HepG2 (cell line): ENCODE measurements at regions not wholly inside any gene's neighbourhood (a gene's known extent, or its start where the extent isn't known, plus 50 kb on each side); places are given as distances from the start of the nearest gene placed in this dataset.
"Not testable (repeated sequence)": the region's sequence is repeated elsewhere in the genome, so short reads cannot be mapped to it uniquely, and the experiment has no call there.

Experiments used
- ATAC-seq: fragments of 200-7000 bp; cut with Tn5 transposase; 3 replicates; pipeline ENCODE4 v1.9.1; 2020; ENCODE audit warnings: mild to moderate bottlenecking, moderate library complexity
- BruUV-seq: library from RNA; stranded (reverse); fragments of 400-500 nt; replicated peaks from 2 replicates; lab custom pipeline; 2021; lab: Mats Ljungman, UMichigan
- CTCF ChIA-PET: fragments of 300-600 bp; formaldehyde crosslinking; extraction: SDS; loops from one replicate; lab custom pipeline; 2021; ENCODE audit warnings: low total read pairs, inconsistent platforms, low intra/inter-chr PET ratio; lab: Yijun Ruan, JAX
- POLR2A ChIA-PET: fragments of 350-600 bp; sonication (Branson Sonifier 250); formaldehyde crosslinking; loops from one replicate; lab custom pipeline; 2020; ENCODE audit warnings: antibody characterized with exemption, inconsistent platforms; lab: Yijun Ruan, JAX
- DNase-seq: peaks from one replicate; pipeline ENCODE4 v3.0.0-alpha.2; 2015; ENCODE audit warnings: low spot score
- FAIRE-seq: peaks from 3 replicates; lab custom pipeline; 2011; peaks lifted over from hg19 to GRCh38; lab: Jason Lieb, UNC
- H2AFZ ChIP-seq: one replicate; pipeline ENCODE4 v1.6.1; 2011; ENCODE audit warnings: low read length, inconsistent platforms
- H3K27ac ChIP-seq: fragments of 300-600 bp; 3 replicates; pipeline ENCODE4 v1.8.0; 2011; ENCODE audit warnings: mixed run types, mild to moderate bottlenecking, mixed read lengths, low read length, inconsistent platforms; ENCODE audit not compliant: insufficient read depth; ENCODE audit errors: extremely low read length
- H3K27me3 ChIP-seq, 2 experiments: fragments of 200-600 bp in 1 of 2; 2 replicates in 1 of 2; 3 replicates in 1 of 2; pipeline versions ENCODE4 v1.6.0 to v1.8.0; 2011; ENCODE audit warnings: low read length in 2 of 2, mild to moderate bottlenecking in 2 of 2, moderate library complexity in 2 of 2, inconsistent platforms in 1 of 2; ENCODE audit not compliant: insufficient read depth in 2 of 2, control insufficient read depth in 1 of 2
- H3K36me3 ChIP-seq, 2 experiments: fragments of 200-600 bp in 1 of 2; replicated peaks in 1 of 2; 2 replicates in 1 of 2; 3 replicates in 1 of 2; pipeline versions ENCODE4 v1.5.1 to v1.8.0; 2011; ENCODE audit warnings: low read length in 2 of 2, inconsistent platforms in 1 of 2; ENCODE audit not compliant: insufficient read depth in 2 of 2, control insufficient read depth in 1 of 2
- H3K4me1 ChIP-seq: 2 replicates; pipeline ENCODE4 v1.5.1; 2012; ENCODE audit warnings: low read length, inconsistent platforms; ENCODE audit not compliant: insufficient read depth
- H3K4me2 ChIP-seq: 2 replicates; pipeline ENCODE4 v1.6.0; 2011; ENCODE audit warnings: low read depth, low read length, inconsistent platforms
- H3K4me3 ChIP-seq, 3 experiments: fragments of 200-600 bp in 1 of 3; sonication (generic), shearing (Covaris generic) in 1 of 3; replicated peaks in 1 of 3; 2 replicates each; pipeline ENCODE4 v1.5.1; 2011 to 2016; ENCODE audit warnings: low read length in 3 of 3, inconsistent platforms in 2 of 3, low read depth in 2 of 3, mild to moderate bottlenecking in 2 of 3, control low read depth in 1 of 3, mixed read lengths in 1 of 3; ENCODE audit not compliant: insufficient read depth in 1 of 3
- H3K79me2 ChIP-seq: one replicate; pipeline ENCODE4 v1.6.1; 2011; ENCODE audit warnings: low read length, inconsistent platforms; ENCODE audit not compliant: insufficient read depth
- H3K9ac ChIP-seq: 2 replicates; pipeline ENCODE4 v1.6.0; 2011; ENCODE audit warnings: mild to moderate bottlenecking, low read depth, low read length, inconsistent platforms; ENCODE audit not compliant: insufficient read depth
- H3K9me3 ChIP-seq: 2 replicates; pipeline ENCODE4 v1.5.1; 2012; ENCODE audit warnings: mild to moderate bottlenecking, low read length
- H4K20me1 ChIP-seq: 2 replicates; pipeline ENCODE4 v1.6.0; 2011; ENCODE audit warnings: inconsistent platforms, mild to moderate bottlenecking, low read length, moderate library complexity; ENCODE audit not compliant: insufficient read depth
- CTCF ChIP-seq: sonication (generic); formaldehyde crosslinking; IDR thresholded peaks from 2 replicates; pipeline ENCODE4 v1.5.0; 2020; ENCODE audit warnings: mild to moderate bottlenecking, missing genetic modification reagents, moderate library complexity
- RAD21 ChIP-seq: fragments of 450-650 bp; formaldehyde crosslinking; IDR thresholded peaks from 2 replicates; pipeline ENCODE4 v1.5.0; 2020; ENCODE audit warnings: mild to moderate bottlenecking
- SMC3 ChIP-seq: IDR thresholded peaks from 2 replicates; pipeline ENCODE4 v1.6.1; 2011; ENCODE audit warnings: low read length, improper control_type of control experiment
- STAG1 ChIP-seq: sonication (generic); formaldehyde crosslinking; IDR thresholded peaks from 2 replicates; pipeline ENCODE4 v1.4.0; 2020; ENCODE audit warnings: missing genetic modification reagents
- TEAD3 ChIP-seq: optimal IDR thresholded peaks from 2 replicates; pipeline ENCODE3; 2016; ENCODE audit warnings: borderline replicate concordance
- WGBS: methylation state at CpG from one replicate; pipeline ENCODE4 v1.1.6; 2017; ENCODE audit warnings: low lambda C conversion rate; 5-methylcytosine and 5-hydroxymethylcytosine counted together
- in situ Hi-C: cut with HindIII; loops from 2 replicates; pipeline ENCODE4 v1.10.0; 2017; ENCODE audit warnings: low pct_unique_long_range_greater_than_20kb; ENCODE audit not compliant: extremely low pct_ligation_motif_present
- intact Hi-C: fragments of 100-400 bp; cut with micrococcal nuclease; formaldehyde crosslinking; loops from one replicate; pipeline ENCODE4 v1.10.0; 2022; ENCODE audit not compliant: unreplicated experiment

- H3K27me3 ChIP-seq, H3K27ac ChIP-seq, H3K36me3 ChIP-seq, H3K9me3 ChIP-seq, H3K4me3 ChIP-seq, H3K4me1 ChIP-seq, H3K79me2 ChIP-seq, H2AFZ ChIP-seq, BruUV-seq, H3K4me2 ChIP-seq, POLR2A ChIA-PET, H4K20me1 ChIP-seq, H3K9ac ChIP-seq: not testable (repeated sequence)
- 59% methylated on average over 18 of the region's 44 CpGs for WGBS
- intact Hi-C loops = loop anchor here (1.0 to 5.0 kb wide), 5 partner anchors 128 to 1184 kb away; no protein-coding TSS in a partner anchor
- DNase-seq (peak; percentile 53), ATAC-seq (peak; percentile 100), FAIRE-seq (peak; percentile 69)
- CTCF ChIA-PET = interaction anchor here (0.6 to 1.7 kb wide), 5 partner anchors 128 to 1138 kb away, joined by 3 to 7 read pairs (median 4); no protein-coding TSS in a partner anchor
- TF ChIP-seq CTCF (CRISPR knock-in tag) (peak; percentile 86), RAD21 (CRISPR knock-in tag) (peak; percentile 82), STAG1 (CRISPR knock-in tag) (peak; percentile 88), SMC3 (peak; percentile 77), TEAD3 (CRISPR knock-in tag) (peak; percentile 54)
- in situ Hi-C loops = loop anchor here (25.0 kb wide), 1 partner anchor 954 kb away; no protein-coding TSS in a partner anchor
Observed at GRCh38 chr4:137733174-137734141, 201.2 kb upstream of the PCDH18 start.
